Lower leg skin (tissue), 4 donors: ENCODE measurements at regions not wholly inside any gene's neighbourhood (a gene's known extent, or its start where the extent isn't known, plus 50 kb on each side); places are given as distances from the start of the nearest gene placed in this dataset.

Source experiments
- DNase-seq, 2 donors: peaks; one replicate each; pipeline ENCODE4 v3.0.0-alpha.2; 2019; ENCODE audit warnings: low spot score in 2 of 2
- H3K4me3 ChIP-seq: fragments of 200-600 bp; sonication (generic); 2 replicates; pipeline ENCODE4 v1.5.1; 2017; ENCODE audit warnings: mild to moderate bottlenecking, low read depth; ENCODE audit not compliant: poor library complexity, severe bottlenecking
- CTCF ChIP-seq, 3 donors: fragments of 450-650 bp; IDR thresholded peaks; one replicate each; pipeline ENCODE4 v1.5.1; 2016; ENCODE audit warnings: antibody characterized with exemption in 3 of 3, mild to moderate bottlenecking in 3 of 3, moderate library complexity in 2 of 3
- POLR2A ChIP-seq, 2 donors: fragments of 450-650 bp; IDR thresholded peaks; one replicate each; pipeline ENCODE4 v1.6.1; 2016 to 2017; ENCODE audit warnings: antibody characterized with exemption in 2 of 2, mild to moderate bottlenecking in 1 of 2, moderate library complexity in 1 of 2
- WGBS, 2 donors: methylation state at CpG; one replicate each; pipeline ENCODE4 v1.1.5; 2018; 5-methylcytosine and 5-hydroxymethylcytosine counted together
- intact Hi-C: fragments of 100-400 bp; cut with DNase I; formaldehyde crosslinking; loops from one replicate; pipeline ENCODE4 v1.15.0; 2023; ENCODE audit warnings: low total_unique reads

- intact Hi-C loops: no loop called here
- no peak for TF ChIP-seq CTCF (IDR thresholded peaks at IDR 0.05)
- TF ChIP-seq POLR2A (IDR thresholded peaks at IDR 0.05): no peak
- H3K4me3 ChIP-seq: no peak overlapping the region
- WGBS, 2 donors: 54 to 62% methylated on average over 7 of the region's 7 CpGs
- DNase-seq: no peak
Observed at GRCh38 chr2:43097644-43098408, 128.6 kb downstream of the ZFP36L2 start.

- TF ChIP-seq POLR2A (IDR thresholded peaks at IDR 0.05) (no peak), CTCF (IDR thresholded peaks at IDR 0.05) (no peak)
- WGBS, 2 donors: 96% methylated on average over 4 of the region's 4 CpGs
- intact Hi-C loops: no loop called here
Observed at GRCh38 chr2:43095533-43096295, 130.7 kb downstream of the ZFP36L2 start.

GRCh38 chr2:43092520-43093179 lies 133.8 kb downstream of the ZFP36L2 start:
- WGBS, 2 donors: 79 to 82% methylated on average over 2 of the region's 2 CpGs
- no peak for TF ChIP-seq CTCF (IDR thresholded peaks at IDR 0.05)
- TF ChIP-seq POLR2A (IDR thresholded peaks at IDR 0.05): no peak
- intact Hi-C loops: no loop called here
- no peak overlapping the region for H3K4me3 ChIP-seq
- no peak for DNase-seq

More at GRCh38 chr2:43095533-43096295, 130.7 kb downstream of the ZFP36L2 start:
- H3K4me3 ChIP-seq: no peak overlapping the region
- no peak for DNase-seq

- H3K4me3 ChIP-seq: no peak overlapping the region
- intact Hi-C loops: no loop called here
- no peak for DNase-seq
- 0 to 100% methylated on average over 1 of the region's 1 CpG for WGBS, 2 donors
- no peak for TF ChIP-seq CTCF (IDR thresholded peaks at IDR 0.05)
- no peak for TF ChIP-seq POLR2A (IDR thresholded peaks at IDR 0.05)
Observed at GRCh38 chr2:43090317-43090716, 136.1 kb downstream of the ZFP36L2 start.

GRCh38 chr2:43088143-43089073 lies 138.0 kb downstream of the ZFP36L2 start:
- DNase-seq: no peak
- TF ChIP-seq CTCF (IDR thresholded peaks at IDR 0.05): no peak
- no peak for TF ChIP-seq POLR2A (IDR thresholded peaks at IDR 0.05)
- intact Hi-C loops: no loop called here
- no peak overlapping the region for H3K4me3 ChIP-seq
- WGBS, 2 donors: 70 to 84% methylated on average over 3 of the region's 3 CpGs
